ENCODE measurements at regions not wholly inside any gene's neighbourhood (a gene's known extent, or its start where the extent isn't known, plus 50 kb on each side); places are given as distances from the start of the nearest gene placed in this dataset.

GRCh38 chr2:128782411-128783192 lies 463.9 kb upstream of the HS6ST1 start:
- Mint-ChIP-seq H3K4me3 (no peak overlapping the region), H3K36me3 (ENCODE audit: insufficient read depth in 2 of 2) (no peaks in the 10 kb centered on the region), H3K4me1 (ENCODE audit: low read depth) (no peaks in the 10 kb centered on the region), H3K9me3 (no peaks in the 10 kb centered on the region), H3K27me3 (ENCODE audit: low read depth) (no peaks in the 10 kb centered on the region), H3K27ac (no peak overlapping the region)
- ATAC-seq (replicated peaks in 1 of 2) (no peak), DNase-seq (no peak)

GRCh38 chr2:128783193-128783671 lies 464.6 kb upstream of the HS6ST1 start:
- Mint-ChIP-seq H3K4me3 (no peak overlapping the region), H3K27ac (no peak overlapping the region), H3K4me1 (ENCODE audit: low read depth) (no peaks in the 10 kb centered on the region), H3K36me3 (ENCODE audit: insufficient read depth in 2 of 2) (no peaks in the 10 kb centered on the region), H3K27me3 (ENCODE audit: low read depth) (no peaks in the 10 kb centered on the region), H3K9me3 (peaks cover under 1% of the 10 kb centered on the region in 2 donors)
- no peak for ATAC-seq (replicated peaks in 1 of 2)
- DNase-seq, result no peak

GRCh38 chr2:128783896-128784295 lies 465.2 kb upstream of the HS6ST1 start:
- H3K9me3 Mint-ChIP-seq, result peaks cover 7% of the 10 kb centered on the region in 2 donors
- no peak overlapping the region for H3K4me3 Mint-ChIP-seq
- no peaks in the 10 kb centered on the region for H3K36me3 Mint-ChIP-seq (ENCODE audit: insufficient read depth in 2 of 2)
- ATAC-seq (replicated peaks in 1 of 2), result no peak
- no peaks in the 10 kb centered on the region for H3K4me1 Mint-ChIP-seq (ENCODE audit: low read depth)
- no peaks in the 10 kb centered on the region for H3K27me3 Mint-ChIP-seq (ENCODE audit: low read depth)
- no peak for DNase-seq
- H3K27ac Mint-ChIP-seq, result no peak overlapping the region

- no peak for ATAC-seq (replicated peaks in 1 of 2)
- Mint-ChIP-seq H3K4me3 (no peak overlapping the region), H3K4me1 (ENCODE audit: low read depth) (no peaks in the 10 kb centered on the region)
Observed at GRCh38 chr2:128784626-128785306, 466.1 kb upstream of the HS6ST1 start.

GRCh38 chr2:128786316-128786715 lies 467.6 kb upstream of the HS6ST1 start:
- Mint-ChIP-seq H3K4me1 (ENCODE audit: low read depth) (no peaks in the 10 kb centered on the region), H3K36me3 (ENCODE audit: insufficient read depth in 2 of 2) (no peaks in the 10 kb centered on the region), H3K27ac (no peak overlapping the region), H3K4me3 (no peak overlapping the region), H3K9me3 (peaks cover 7 to 8% of the 10 kb centered on the region in 2 donors), H3K27me3 (ENCODE audit: low read depth) (no peaks in the 10 kb centered on the region)
- ATAC-seq (replicated peaks in 1 of 2) (no peak), DNase-seq (no peak)

More at GRCh38 chr2:128784626-128785306, 466.1 kb upstream of the HS6ST1 start:
- no peaks in the 10 kb centered on the region for H3K27me3 Mint-ChIP-seq (ENCODE audit: low read depth)
- no peak overlapping the region for H3K27ac Mint-ChIP-seq
- no peak for DNase-seq
- H3K36me3 Mint-ChIP-seq (ENCODE audit: insufficient read depth in 2 of 2), result no peaks in the 10 kb centered on the region
- H3K9me3 Mint-ChIP-seq, result peaks cover 7 to 8% of the 10 kb centered on the region in 2 donors

- ATAC-seq (replicated peaks in 1 of 2), result no peak
- H3K4me1 Mint-ChIP-seq (ENCODE audit: low read depth), result no peaks in the 10 kb centered on the region
- H3K4me3 Mint-ChIP-seq, result no peak overlapping the region
- no peaks in the 10 kb centered on the region for H3K27me3 Mint-ChIP-seq (ENCODE audit: low read depth)
- H3K36me3 Mint-ChIP-seq (ENCODE audit: insufficient read depth in 2 of 2), result no peaks in the 10 kb centered on the region
- H3K9me3 Mint-ChIP-seq, result peaks cover 7 to 8% of the 10 kb centered on the region in 2 donors
- DNase-seq, result no peak
- H3K27ac Mint-ChIP-seq, result no peak overlapping the region
Observed at GRCh38 chr2:128786741-128787478, 468.2 kb upstream of the HS6ST1 start.

GRCh38 chr2:128787616-128788015 lies 468.9 kb upstream of the HS6ST1 start:
- no peaks in the 10 kb centered on the region for H3K4me1 Mint-ChIP-seq (ENCODE audit: low read depth)
- DNase-seq, result no peak
- ATAC-seq (replicated peaks in 1 of 2), result no peak
- no peak overlapping the region for H3K27ac Mint-ChIP-seq
- no peaks in the 10 kb centered on the region for H3K27me3 Mint-ChIP-seq (ENCODE audit: low read depth)
- no peaks in the 10 kb centered on the region for H3K36me3 Mint-ChIP-seq (ENCODE audit: insufficient read depth in 2 of 2)
- H3K4me3 Mint-ChIP-seq, result no peak overlapping the region
- peaks cover 7 to 8% of the 10 kb centered on the region in 2 donors for H3K9me3 Mint-ChIP-seq

- no peak for ATAC-seq (replicated peaks in 1 of 2)
- no peaks in the 10 kb centered on the region for H3K27me3 Mint-ChIP-seq (ENCODE audit: low read depth)
- no peak overlapping the region for H3K4me3 Mint-ChIP-seq
- no peaks in the 10 kb centered on the region for H3K36me3 Mint-ChIP-seq (ENCODE audit: insufficient read depth in 2 of 2)
- H3K27ac Mint-ChIP-seq, result no peak overlapping the region
- H3K4me1 Mint-ChIP-seq (ENCODE audit: low read depth), result no peaks in the 10 kb centered on the region
- peaks cover 7 to 8% of the 10 kb centered on the region in 2 donors for H3K9me3 Mint-ChIP-seq
- no peak for DNase-seq
Observed at GRCh38 chr2:128788636-128789220, 470.1 kb upstream of the HS6ST1 start.

- Mint-ChIP-seq H3K36me3 (ENCODE audit: insufficient read depth in 2 of 2) (no peaks in the 10 kb centered on the region), H3K4me1 (ENCODE audit: low read depth) (no peaks in the 10 kb centered on the region), H3K9me3 (peaks cover 7 to 8% of the 10 kb centered on the region in 2 donors), H3K27me3 (ENCODE audit: low read depth) (no peaks in the 10 kb centered on the region), H3K27ac (no peak overlapping the region), H3K4me3 (no peak overlapping the region)
- DNase-seq, result no peak
- no peak for ATAC-seq (replicated peaks in 1 of 2)
Observed at GRCh38 chr2:128789221-128789620, 470.6 kb upstream of the HS6ST1 start.

GRCh38 chr2:128789776-128790455 lies 471.2 kb upstream of the HS6ST1 start:
- Mint-ChIP-seq H3K9me3 (peaks cover 7 to 8% of the 10 kb centered on the region in 2 donors), H3K27me3 (ENCODE audit: low read depth) (no peaks in the 10 kb centered on the region), H3K4me3 (no peak overlapping the region), H3K36me3 (ENCODE audit: insufficient read depth in 2 of 2) (no peaks in the 10 kb centered on the region), H3K4me1 (ENCODE audit: low read depth) (no peaks in the 10 kb centered on the region), H3K27ac (no peak overlapping the region)
- no peak for ATAC-seq (replicated peaks in 1 of 2)
- no peak for DNase-seq

GRCh38 chr2:128790541-128791001 lies 471.9 kb upstream of the HS6ST1 start:
- Mint-ChIP-seq H3K27ac (no peak overlapping the region), H3K9me3 (peaks cover 7 to 8% of the 10 kb centered on the region in 2 donors), H3K36me3 (ENCODE audit: insufficient read depth in 2 of 2) (no peaks in the 10 kb centered on the region), H3K27me3 (ENCODE audit: low read depth) (no peaks in the 10 kb centered on the region), H3K4me1 (ENCODE audit: low read depth) (no peaks in the 10 kb centered on the region), H3K4me3 (no peak overlapping the region)
- DNase-seq, result no peak
- no peak for ATAC-seq (replicated peaks in 1 of 2)

- peaks cover 7 to 8% of the 10 kb centered on the region in 2 donors for H3K9me3 Mint-ChIP-seq
- no peak overlapping the region for H3K4me3 Mint-ChIP-seq
- ATAC-seq (replicated peaks in 1 of 2) (no peak), DNase-seq (no peak)
- no peaks in the 10 kb centered on the region for H3K27me3 Mint-ChIP-seq (ENCODE audit: low read depth)
- H3K4me1 Mint-ChIP-seq (ENCODE audit: low read depth), result no peaks in the 10 kb centered on the region
- no peaks in the 10 kb centered on the region for H3K36me3 Mint-ChIP-seq (ENCODE audit: insufficient read depth in 2 of 2)
- H3K27ac Mint-ChIP-seq, result no peak overlapping the region
Observed at GRCh38 chr2:128791120-128791984, 472.7 kb upstream of the HS6ST1 start.
